Stimulated activated CD8-positive, alpha-beta memory T cell treated with anti-CD3 and anti-CD28 coated beads, Interleukin-7, amount 100 ng/mL, for 48 hours (primary cell): ENCODE measurements at regions not wholly inside any gene's neighbourhood (a gene's known extent, or its start where the extent isn't known, plus 50 kb on each side); places are given as distances from the start of the nearest gene placed in this dataset.

Experiments used
- DNase-seq, 2 donors: peaks; one replicate each; pipeline ENCODE4 v3.0.0-alpha.2; 2020; ENCODE audit warnings: low read depth in 1 of 2; ENCODE audit errors: extremely low read depth in 1 of 2

DNA sequence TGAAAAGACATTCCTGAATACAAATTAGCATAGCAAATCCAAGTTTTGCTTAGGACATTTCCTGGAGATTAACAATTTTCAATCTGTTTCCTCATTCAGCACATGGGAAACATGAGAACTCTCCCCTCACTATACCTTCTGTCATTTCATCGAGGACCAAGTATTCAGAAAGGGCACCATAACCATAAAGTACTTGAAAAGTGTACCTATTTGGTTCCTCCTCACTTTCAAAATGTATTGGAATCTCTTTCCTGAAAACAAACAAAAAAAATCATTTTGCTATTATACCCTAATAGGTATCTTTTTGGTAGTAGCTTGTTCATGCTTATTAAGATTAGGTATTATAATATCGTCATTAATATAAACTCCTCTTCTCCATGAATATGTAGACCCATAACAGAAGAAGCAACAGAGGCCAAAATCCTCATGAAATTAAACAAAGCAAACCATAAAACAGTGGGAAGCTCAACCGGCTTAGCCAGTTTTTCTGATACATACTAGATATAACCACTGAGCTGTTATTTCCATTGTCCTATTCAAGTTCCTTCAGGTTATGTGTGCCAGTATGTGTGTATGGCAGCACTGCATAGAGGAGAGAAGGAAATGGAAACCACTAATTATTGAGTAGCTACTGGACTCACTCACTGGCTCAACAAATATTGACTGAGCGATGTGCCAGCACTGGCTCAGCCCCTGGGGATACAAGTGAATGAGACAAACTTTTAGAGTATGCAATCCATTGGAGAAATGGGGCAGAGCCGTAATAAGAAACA, 274.0 kb downstream of the MAFB start:
- no peak for DNase-seq

- no peak for DNase-seq
Measured at GRCh38 chr20:40410028-40410427, 279.0 kb downstream of the MAFB start.

DNA sequence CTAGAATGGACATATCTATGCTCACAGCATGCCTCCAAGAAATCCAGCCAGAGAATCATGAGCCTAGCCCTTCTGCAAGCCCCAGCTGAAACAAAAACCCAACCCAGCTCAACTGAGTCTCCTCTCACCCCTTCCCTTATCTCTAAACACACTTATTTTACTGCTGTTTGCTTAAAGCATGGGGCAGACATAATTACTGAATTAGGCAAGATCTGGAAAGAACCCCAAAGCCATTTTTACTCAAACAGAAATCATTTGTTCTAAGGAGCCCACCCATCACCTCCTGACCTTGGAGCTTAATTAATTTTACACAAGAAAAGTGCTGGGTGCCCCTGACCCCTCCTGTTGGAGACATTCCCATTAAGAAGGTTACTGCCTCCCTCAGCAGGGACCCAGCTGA, 291.6 kb downstream of the MAFB start:
- no peak for DNase-seq

DNA sequence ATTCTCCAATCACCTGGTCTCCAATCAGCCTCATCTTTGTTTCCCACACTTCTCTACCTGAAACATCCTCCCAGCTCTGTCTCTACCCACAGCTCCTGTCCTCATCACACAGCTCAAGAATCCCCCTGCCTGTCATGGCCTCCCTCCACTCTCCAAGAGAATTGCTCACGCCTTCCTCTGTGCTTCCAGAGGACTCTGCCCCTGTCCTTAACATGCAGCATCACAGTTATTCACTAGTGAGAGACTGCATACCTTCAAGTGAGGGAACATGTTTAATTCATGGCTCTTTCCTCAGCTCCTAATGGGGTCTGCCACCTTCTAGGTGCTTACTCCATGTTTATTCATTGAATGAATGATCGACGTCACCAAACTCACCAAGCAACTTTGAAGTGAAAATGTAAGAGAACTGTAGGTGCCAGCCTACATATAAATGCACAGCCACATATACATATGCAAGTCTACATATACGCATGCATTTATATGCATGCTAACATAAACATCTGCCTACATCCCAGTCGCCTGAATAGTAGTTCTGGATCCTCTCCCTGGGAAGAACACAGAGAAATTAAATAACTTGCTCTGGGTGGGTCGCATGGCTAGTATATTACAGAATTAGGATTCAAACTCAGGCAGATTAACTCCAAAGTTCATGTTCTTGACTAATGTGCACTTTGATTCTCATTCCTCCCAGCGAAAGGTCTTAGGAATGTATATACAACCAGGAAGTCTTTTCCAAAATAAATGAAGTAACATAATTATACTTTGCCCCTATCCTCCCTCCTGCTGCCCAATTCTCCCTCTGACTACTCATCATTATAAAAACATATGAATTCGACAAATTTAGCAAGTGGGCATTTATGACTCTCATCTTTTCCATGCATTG, 295.6 kb downstream of the MAFB start:
- no peak for DNase-seq

DNA sequence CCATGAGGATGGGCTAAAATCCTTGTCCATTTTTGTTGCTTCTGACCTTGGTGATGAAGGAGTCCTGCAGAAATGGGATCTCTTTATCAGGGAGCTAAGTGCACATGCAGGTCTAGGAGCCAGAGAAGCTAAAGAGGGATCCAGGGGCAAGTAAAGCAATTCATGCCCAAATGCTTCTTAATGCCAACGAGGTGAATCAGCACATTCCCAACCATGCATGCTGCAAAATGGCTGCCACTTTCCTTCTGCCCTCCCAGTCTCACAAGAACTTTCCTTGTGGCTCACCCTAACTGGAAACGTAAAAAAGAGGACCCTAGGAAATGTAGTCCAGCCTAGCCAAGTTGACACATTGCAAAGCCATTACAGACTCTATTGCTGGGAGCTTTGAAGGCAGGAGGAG, 298.4 kb downstream of the MAFB start:
- DNase-seq, result no peak

DNA sequence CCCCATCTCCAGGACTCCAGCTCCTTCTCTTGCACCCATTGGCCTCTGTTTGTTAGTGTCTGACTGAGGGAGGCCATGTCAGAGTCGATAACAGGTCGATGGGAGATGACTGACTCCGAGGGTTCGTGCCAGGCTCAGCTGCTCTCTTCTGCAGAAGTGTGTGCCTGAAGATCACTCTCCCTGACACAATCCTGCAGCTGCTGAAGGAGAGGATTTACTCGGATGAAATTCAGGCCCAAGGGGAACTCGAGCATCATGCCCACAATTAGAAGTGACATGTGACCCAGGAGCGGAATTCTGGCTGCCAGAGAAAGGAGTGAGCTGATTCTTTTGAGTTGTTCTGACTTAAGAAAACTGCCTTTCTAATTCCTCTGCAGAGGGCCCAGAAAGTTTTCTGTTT, 318.2 kb downstream of the MAFB start:
- DNase-seq, result no peak

DNA sequence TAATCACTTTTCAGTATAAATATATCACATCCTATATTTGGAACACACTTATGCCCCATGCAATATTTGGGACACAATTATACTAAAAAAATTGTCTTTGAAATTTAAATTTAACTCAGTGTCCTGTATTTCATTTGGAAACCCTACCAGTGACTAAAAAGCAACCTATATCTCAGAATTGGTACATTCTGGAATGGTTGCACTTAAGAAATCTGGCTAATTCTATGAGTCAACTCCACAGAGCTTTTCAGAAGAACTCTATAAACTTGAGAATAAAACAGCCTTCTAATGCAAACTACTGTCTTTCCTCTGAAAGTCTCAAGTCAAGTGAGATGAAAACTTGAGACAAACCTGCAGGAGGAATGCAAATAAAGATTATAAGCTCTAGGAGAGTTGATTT, 320.2 kb downstream of the MAFB start:
- DNase-seq, result no peak

GRCh38 chr20:40361916-40362315, 327.1 kb downstream of the MAFB start:
- DNase-seq, result no peak

DNA sequence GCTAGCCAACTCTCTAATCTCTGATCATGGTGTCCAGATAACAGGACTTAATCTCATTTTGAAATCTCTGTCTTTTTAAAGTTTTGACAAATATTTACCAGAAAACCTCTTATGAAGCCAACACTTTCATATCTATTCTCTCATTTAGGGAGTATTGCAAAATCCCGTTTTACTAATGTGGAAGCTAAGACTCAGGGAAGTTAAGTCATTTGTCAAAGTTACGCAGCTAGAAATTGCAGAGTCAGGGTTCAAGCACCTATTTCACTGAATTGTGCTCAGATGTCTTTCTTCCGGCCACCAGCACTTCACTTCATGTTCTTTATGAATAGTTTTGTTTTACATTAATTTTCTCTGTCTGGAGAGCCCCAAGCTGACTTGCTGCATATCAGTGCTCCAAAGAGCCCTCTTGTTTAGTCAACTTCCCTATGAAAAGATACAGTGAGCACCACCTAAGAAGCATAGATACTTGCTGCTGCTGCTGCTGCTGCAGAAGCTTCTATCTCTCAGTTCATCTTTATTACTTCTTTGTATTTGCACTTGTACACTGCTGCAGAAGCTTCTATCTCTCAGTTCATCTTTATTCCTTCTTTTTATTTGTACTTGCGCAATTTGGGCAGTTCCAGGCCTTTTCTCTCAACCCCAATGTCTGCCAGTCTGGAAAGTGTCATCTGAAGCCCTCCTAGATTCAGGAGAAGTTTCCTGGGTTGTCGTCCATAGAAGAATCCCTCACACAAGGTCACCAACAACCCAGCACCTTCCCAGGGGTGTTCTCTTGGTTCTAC, 329.7 kb downstream of the MAFB start:
- no peak for DNase-seq

GRCh38 chr20:40354880-40355279, 334.2 kb downstream of the MAFB start:
- DNase-seq, result no peak

DNA sequence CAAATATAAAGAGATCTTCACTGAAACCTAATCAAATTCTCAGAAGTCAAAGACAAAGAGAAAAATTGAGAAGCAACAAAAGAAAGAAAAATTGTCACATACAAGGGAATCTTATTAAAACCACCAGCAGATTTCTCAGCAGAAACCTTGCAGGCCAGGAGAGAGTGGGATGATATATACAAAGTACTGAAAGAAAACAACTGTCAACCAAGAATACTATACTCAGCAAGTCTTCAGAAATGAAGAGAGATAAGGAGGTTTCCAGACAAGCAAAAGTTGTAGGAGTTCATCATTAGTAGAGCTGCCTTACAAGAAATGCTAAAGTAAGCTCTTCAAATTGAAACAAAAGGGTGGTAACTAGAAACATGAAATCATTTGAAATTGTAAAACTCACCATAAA, 345.6 kb downstream of the MAFB start:
- no peak for DNase-seq

DNA sequence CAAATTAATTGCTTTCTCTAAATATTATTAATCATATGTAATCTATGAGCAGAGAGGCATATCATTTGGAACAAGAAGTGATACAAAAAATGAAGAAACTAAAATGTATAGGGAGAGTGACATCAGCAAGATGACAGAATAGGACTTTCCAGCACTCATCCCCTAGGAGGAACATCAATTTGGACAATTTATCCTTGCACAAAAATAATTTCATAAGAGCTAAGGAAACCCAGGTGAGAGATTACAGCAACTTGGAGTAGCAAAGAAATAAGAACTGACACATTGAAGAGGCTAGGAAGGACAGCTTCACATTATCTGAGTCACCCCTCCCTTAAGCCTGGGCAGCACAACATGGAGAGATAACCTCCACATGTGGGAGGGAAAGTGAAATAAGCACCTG, 347.5 kb downstream of the MAFB start:
- DNase-seq, result no peak

- no peak for DNase-seq
Measured at GRCh38 chr20:40339661-40340449, 349.2 kb downstream of the MAFB start.

DNA sequence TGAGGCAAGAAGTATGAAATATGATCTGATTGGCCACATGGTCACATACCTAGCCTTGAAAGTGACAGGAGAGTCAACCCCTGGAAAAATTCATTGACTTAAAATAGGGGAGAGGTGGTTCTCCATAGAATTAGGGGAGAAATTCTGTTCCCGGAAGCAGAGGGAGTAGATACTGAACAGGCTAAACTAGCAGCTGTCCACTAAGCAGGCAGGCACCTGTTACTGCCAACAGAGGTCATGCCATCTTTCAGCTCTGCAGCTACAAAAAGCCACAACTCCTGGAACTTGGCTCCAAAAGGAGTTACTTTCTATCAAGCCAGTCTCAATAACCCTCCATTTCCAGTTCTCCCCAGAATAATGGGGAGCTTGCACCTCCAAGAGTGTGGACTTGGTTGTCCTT, 352.5 kb downstream of the MAFB start:
- DNase-seq, result no peak

GRCh38 chr20:40335901-40336351, 353.1 kb downstream of the MAFB start:
- no peak for DNase-seq

GRCh38 chr20:40335437-40335836, 353.6 kb downstream of the MAFB start:
- DNase-seq, result no peak

DNA sequence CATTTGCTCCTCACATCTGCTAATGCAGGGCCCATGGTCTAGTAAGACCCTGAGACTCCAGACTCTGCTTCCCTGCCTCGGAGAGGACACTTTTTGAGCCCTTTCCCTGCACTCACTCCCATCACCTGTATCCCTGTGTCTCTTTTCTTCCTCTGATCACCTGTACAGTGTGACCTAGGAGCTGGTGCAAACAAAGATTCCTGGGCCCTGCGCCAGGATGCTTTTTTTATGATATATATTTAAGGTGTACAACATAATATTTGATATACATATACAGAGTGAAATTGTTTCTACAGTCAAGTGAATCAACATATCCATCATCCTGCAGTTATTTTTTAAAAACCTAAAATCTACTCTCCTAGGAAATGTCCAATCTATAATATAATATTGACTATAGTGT, 355.4 kb downstream of the MAFB start:
- DNase-seq, result no peak

DNA sequence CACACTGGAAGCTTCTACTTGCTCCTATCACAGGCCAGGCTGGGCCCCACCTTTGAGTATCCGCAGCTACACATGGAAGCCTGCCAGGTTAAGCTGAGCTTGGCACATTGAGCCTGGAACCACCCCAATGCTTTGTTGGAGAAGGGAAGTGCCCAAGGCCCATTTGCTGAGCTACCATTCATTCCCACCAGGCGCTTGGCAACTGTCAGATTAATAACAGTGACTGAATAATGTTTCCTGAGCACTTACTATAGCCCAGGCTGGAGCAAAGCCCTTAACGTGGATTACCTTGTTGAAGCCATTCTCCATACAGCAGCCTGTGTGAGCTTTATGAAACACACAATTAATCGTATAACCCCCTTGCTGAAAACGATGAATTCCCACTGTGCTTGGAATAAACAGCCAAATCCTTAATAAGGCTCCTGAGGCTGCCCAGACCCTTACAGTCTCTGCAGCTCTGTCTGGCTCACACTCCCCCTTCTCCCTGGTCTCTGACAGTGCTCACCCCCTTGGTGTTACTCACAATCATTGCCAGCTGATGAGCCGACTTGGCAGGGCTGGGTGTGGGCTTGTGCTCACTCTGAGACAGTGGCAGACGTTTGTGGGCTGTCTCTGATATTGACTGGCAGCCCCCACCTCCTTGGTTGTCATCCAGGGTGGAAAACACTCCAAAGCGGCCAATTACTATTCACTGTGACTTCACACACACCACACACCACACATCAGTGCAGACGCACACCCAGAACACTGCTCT, 357.1 kb downstream of the MAFB start:
- DNase-seq, result no peak

GRCh38 chr20:40331249-40331648, 357.8 kb downstream of the MAFB start:
- DNase-seq, result no peak

DNA sequence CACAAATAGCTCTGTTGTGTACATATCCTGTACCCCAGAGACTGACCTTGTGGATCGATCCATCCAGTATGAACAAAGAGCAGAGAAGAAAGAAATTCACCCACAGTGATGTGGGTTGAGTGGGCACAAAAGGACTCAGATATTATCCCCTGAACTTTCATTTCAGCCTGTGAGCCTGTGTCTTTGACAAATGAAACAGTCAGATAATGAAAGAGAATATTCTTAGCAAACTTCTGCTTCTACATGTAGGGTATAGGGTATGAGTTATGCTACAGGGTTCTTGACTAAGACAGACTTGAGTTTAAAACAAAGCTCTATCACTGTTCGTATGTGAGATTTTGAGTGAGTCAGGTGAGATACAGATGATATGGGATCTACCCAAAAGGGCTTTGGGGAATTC, 359.7 kb downstream of the MAFB start:
- DNase-seq, result no peak
